A549 (cell line): ENCODE measurements at regions not wholly inside any gene's neighbourhood (a gene's known extent, or its start where the extent isn't known, plus 50 kb on each side); places are given as distances from the start of the nearest gene placed in this dataset.
A peak's percentile ranks its signal among the peaks of the same experiment; 100 is the strongest.

Experiments
- ATAC-seq, 2 experiments: fragments of 200-7000 bp in 1 of 2; fragments of >200 bp in 1 of 2; cut with Nextera tagmentation in 1 of 2; cut with Tn5 transposase in 1 of 2; 3 replicates each; pipeline versions ENCODE4 v1.8.0 to v1.9.1; 2018 to 2020; ENCODE audit warnings: mild to moderate bottlenecking in 1 of 2, moderate library complexity in 1 of 2
- CTCF ChIA-PET: fragments of 300-600 bp; sonication (Branson Sonifier 250); formaldehyde crosslinking; extraction: SDS; loops from one replicate; lab custom pipeline; 2021; ENCODE audit warnings: antibody characterized with exemption, inconsistent platforms; lab: Yijun Ruan, JAX
- POLR2A ChIA-PET: fragments of 350-600 bp; formaldehyde crosslinking; extraction: SDS; loops from one replicate; lab custom pipeline; 2021; ENCODE audit warnings: antibody characterized with exemption, inconsistent platforms; lab: Yijun Ruan, JAX
- DNase-seq, 2 experiments: peaks; one replicate each; pipeline versions ENCODE4 v3.0.0 to v3.0.0-alpha.2; 2011 to 2016; ENCODE audit warnings: low read depth in 1 of 2, low spot score in 1 of 2
- FAIRE-seq: peaks from 2 replicates; lab custom pipeline; 2011; peaks lifted over from hg19 to GRCh38; lab: Jason Lieb, UNC
- H3K27ac ChIP-seq, 2 experiments: fragments of >200 bp; sonication (Bioruptor Twin); formaldehyde crosslinking; 3 replicates each; pipeline ENCODE4 v1.5.1; 2016 to 2017
- H3K4me1 ChIP-seq: fragments of >200 bp; sonication (Bioruptor Twin); formaldehyde crosslinking; 3 replicates; pipeline ENCODE4 v1.6.1; 2016
- H3K4me2 ChIP-seq: fragments of >200 bp; sonication (Bioruptor Twin); formaldehyde crosslinking; 3 replicates; pipeline ENCODE4 v1.6.1; 2016
- H3K4me3 ChIP-seq: fragments of >200 bp; sonication (Bioruptor Twin); formaldehyde crosslinking; 3 replicates; pipeline ENCODE4 v1.5.1; 2016
- H3K9me3 ChIP-seq: fragments of >200 bp; sonication (Bioruptor Twin); formaldehyde crosslinking; 3 replicates; pipeline ENCODE4 v1.6.1; 2016
- CBX8 ChIP-seq: fragments of 200-600 bp; sonication (generic); IDR thresholded peaks from 2 replicates; pipeline ENCODE4 v1.6.1; 2016
- CEBPB ChIP-seq, 2 experiments: fragments of >200 bp in 1 of 2; sonication (Bioruptor Twin) in 1 of 2; formaldehyde crosslinking in 1 of 2; IDR thresholded peaks; 2 replicates each; pipeline ENCODE4 v1.6.1; 2012 to 2016
- CHD2 ChIP-seq: fragments of 150-350 bp; IDR thresholded peaks from 2 replicates; pipeline ENCODE4 v1.6.1; 2014; ENCODE audit warnings: low read length; ENCODE audit not compliant: partially characterized antibody
- CTCF ChIP-seq: fragments of >200 bp; sonication (Bioruptor Twin); formaldehyde crosslinking; IDR thresholded peaks from 3 replicates; pipeline ENCODE4 v1.5.1; 2016
- EHMT2 ChIP-seq: fragments of 200-600 bp; sonication (generic); IDR thresholded peaks from 2 replicates; pipeline ENCODE4 v1.6.1; 2016; ENCODE audit warnings: antibody characterized with exemption, low read depth, mild to moderate bottlenecking, moderate library complexity
- EP300 ChIP-seq, 2 experiments: fragments of >200 bp; sonication (Bioruptor Twin); formaldehyde crosslinking; IDR thresholded peaks; 2 replicates in 1 of 2; 3 replicates in 1 of 2; pipeline ENCODE4 v1.6.1; 2016 to 2017
- ESRRA ChIP-seq: fragments of 150-350 bp; IDR thresholded peaks from 2 replicates; pipeline ENCODE4 v1.6.1; 2014; ENCODE audit warnings: mild to moderate bottlenecking, low read length, borderline replicate concordance
- FOSB ChIP-seq: fragments of 250-450 bp; sonication (Bioruptor Pico); IDR thresholded peaks from 2 replicates; pipeline ENCODE4 v1.5.0; 2020; ENCODE audit warnings: mild to moderate bottlenecking, moderate library complexity
- HEYL ChIP-seq: fragments of 250-450 bp; sonication (Bioruptor Pico); IDR thresholded peaks from 2 replicates; pipeline ENCODE4 v1.8.0; 2021; ENCODE audit warnings: mild to moderate bottlenecking, moderate library complexity
- HOXB13 ChIP-seq: fragments of 250-450 bp; sonication (Bioruptor Pico); IDR thresholded peaks from 2 replicates; pipeline ENCODE4 v1.5.0; 2020; ENCODE audit warnings: low read depth, mild to moderate bottlenecking, moderate library complexity
- HOXB5 ChIP-seq: fragments of 250-450 bp; sonication (Bioruptor Pico); IDR thresholded peaks from 2 replicates; pipeline ENCODE4 v1.5.0; 2020; ENCODE audit warnings: mild to moderate bottlenecking, moderate library complexity
- JUNB ChIP-seq: fragments of >200 bp; sonication (Bioruptor Twin); formaldehyde crosslinking; IDR thresholded peaks from 2 replicates; pipeline ENCODE4 v1.6.1; 2016
- KDM5A ChIP-seq: fragments of 200-600 bp; sonication (generic); IDR thresholded peaks from 2 replicates; pipeline ENCODE4 v1.6.1; 2016; ENCODE audit warnings: antibody characterized with exemption, mild to moderate bottlenecking
- MAFK ChIP-seq: fragments of 450-650 bp; IDR thresholded peaks from 2 replicates; pipeline ENCODE4 v1.6.1; 2014; ENCODE audit not compliant: partially characterized antibody
- MAZ ChIP-seq: fragments of 150-350 bp; IDR thresholded peaks from 2 replicates; pipeline ENCODE4 v1.6.1; 2014; ENCODE audit warnings: antibody characterized with exemption, low read depth, low read length, borderline replicate concordance
- MYC ChIP-seq: IDR thresholded peaks from 2 replicates; pipeline ENCODE4 v1.6.1; 2012; ENCODE audit warnings: mild to moderate bottlenecking, inconsistent platforms, low read length, improper control_type of control experiment, borderline replicate concordance
- NFE2L2 ChIP-seq: fragments of 150-350 bp; conservative IDR thresholded peaks from 2 replicates; pipeline ENCODE4 v1.6.1; 2014; ENCODE audit warnings: low read length
- NR3C1 ChIP-seq: fragments of >200 bp; sonication (Bioruptor Twin); formaldehyde crosslinking; IDR thresholded peaks from 3 replicates; pipeline ENCODE4 v1.6.1; 2017
- PHF8 ChIP-seq: fragments of 200-600 bp; sonication (generic); IDR thresholded peaks from 2 replicates; pipeline ENCODE4 v1.6.1; 2016; ENCODE audit warnings: low read depth, mild to moderate bottlenecking, antibody characterized with exemption, moderate library complexity, borderline replicate concordance
- RARB ChIP-seq: fragments of 250-450 bp; sonication (Bioruptor Pico); IDR thresholded peaks from 2 replicates; pipeline ENCODE4 v1.8.0; 2021; ENCODE audit warnings: mild to moderate bottlenecking, moderate library complexity
- REST ChIP-seq: fragments of 200-600 bp; sonication (generic); IDR thresholded peaks from 2 replicates; pipeline ENCODE4 v1.6.1; 2016; ENCODE audit warnings: antibody characterized with exemption, mild to moderate bottlenecking, moderate library complexity
- SMC3 ChIP-seq: fragments of >200 bp; sonication (Bioruptor Twin); formaldehyde crosslinking; IDR thresholded peaks from 3 replicates; pipeline ENCODE4 v1.6.1; 2018; ENCODE audit warnings: inconsistent platforms
- TFCP2L1 ChIP-seq: fragments of 250-450 bp; sonication (Bioruptor Pico); IDR thresholded peaks from 2 replicates; pipeline ENCODE4 v1.5.0; 2021; ENCODE audit warnings: mild to moderate bottlenecking
- WGBS: methylation state at CpG from one replicate; pipeline ENCODE4 v1.1.6; 2017; ENCODE audit errors: missing lambda C conversion rate; 5-methylcytosine and 5-hydroxymethylcytosine counted together

- TF ChIP-seq CTCF (no peak), EP300 (IDR thresholded peaks at IDR 0.05) (no peak)
- TF ChIP-seq, all 56 proteins: peak for 0
Observed at GRCh38 chr1:67942274-67942673, 108.2 kb downstream of the DIRAS3 start (continued).

GRCh38 chr1:67941746-67942145 lies 108.5 kb upstream of the GNG12 start:
- ChIA-PET CTCF (interaction anchor here (0.7 to 2.2 kb wide), 2 partner anchors 10 to 88 kb away, joined by 3 to 5 read pairs; no protein-coding TSS in a partner anchor), POLR2A (no interaction called here)

GRCh38 chr1:67941155-67941554 lies 107.9 kb upstream of the GNG12 start:
- no peak for ATAC-seq
- no peak for FAIRE-seq
- Histone ChIP-seq H3K27ac (peak overlapping the region in 1 of 2 experiments; percentile 58; a peak in 2 of 6 replicates), H3K4me3 (no peak overlapping the region), H3K4me1 (peaks cover 14% of the 10 kb centered on the region), H3K9me3 (no peaks in the 10 kb centered on the region), H3K4me2 (no peak overlapping the region)
- ChIA-PET POLR2A (no interaction called here), CTCF (interaction anchor here (0.7 to 2.2 kb wide), 3 partner anchors 10 to 167 kb away, joined by 3 to 5 read pairs (median 3); no protein-coding TSS in a partner anchor)
- no peak for DNase-seq
- 89% methylated on average over 4 of the region's 4 CpGs for WGBS
- TF ChIP-seq HOXB5: no peak
- TF ChIP-seq MYC: no peak
- TF ChIP-seq REST: no peak
- TF ChIP-seq PHF8: no peak
- no peak for TF ChIP-seq EHMT2
- TF ChIP-seq FOSB (CRISPR knock-in tag): no peak

More at GRCh38 chr1:67941746-67942145, 108.5 kb upstream of the GNG12 start:
- H3K4me2 ChIP-seq: no peak overlapping the region; the same call in 2 of the 3 replicates
- peak overlapping the region in 1 of 2 experiments; percentile 51; a peak in 3 of 6 replicates for H3K27ac ChIP-seq
- no peak overlapping the region for H3K4me3 ChIP-seq
- no peaks in the 10 kb centered on the region for H3K9me3 ChIP-seq
- H3K4me1 ChIP-seq: peaks cover 14% of the 10 kb centered on the region
- no peak for FAIRE-seq
- no peak for TF ChIP-seq CEBPB (IDR thresholded peaks at IDR 0.05)
- no peak for TF ChIP-seq CBX8
- no peak for TF ChIP-seq NFE2L2
- no peak for DNase-seq
- 81% methylated on average over 3 of the region's 3 CpGs for WGBS
- ATAC-seq: no peak

GRCh38 chr1:67939942-67940341 lies 106.7 kb upstream of the GNG12 start:
- Histone ChIP-seq H3K9me3 (no peaks in the 10 kb centered on the region), H3K4me3 (no peak overlapping the region), H3K27ac (peak overlapping the region in 1 of 2 experiments; percentile 56; a peak in 1 of 6 replicates)
- POLR2A ChIA-PET: no interaction called here
- no peak for TF ChIP-seq TFCP2L1 (CRISPR knock-in tag)
- TF ChIP-seq KDM5A: no peak
- no peak for TF ChIP-seq MYC
- no peak for TF ChIP-seq RARB (CRISPR knock-in tag)
- no peak for TF ChIP-seq HOXB13
- no peak for TF ChIP-seq FOSB (CRISPR knock-in tag)
- no peak for TF ChIP-seq HEYL (CRISPR knock-in tag)
- TF ChIP-seq MAFK: no peak
- no peak for TF ChIP-seq CBX8
- no peak for TF ChIP-seq NR3C1
- TF ChIP-seq JUNB: no peak
- no peak for TF ChIP-seq SMC3
- TF ChIP-seq ESRRA: no peak
- no peak for TF ChIP-seq MAZ
- TF ChIP-seq CTCF: no peak
- TF ChIP-seq EP300 (IDR thresholded peaks at IDR 0.05): no peak
- no peak for TF ChIP-seq CHD2
- TF ChIP-seq, all 56 proteins: peak for 0
- FAIRE-seq: no peak
- CTCF ChIA-PET: interaction anchor here (2.2 kb wide), 1 partner anchor 86 kb away, joined by 5 read pairs; no protein-coding TSS in a partner anchor
- 63% methylated on average over 2 of the region's 2 CpGs for WGBS
- DNase-seq: no peak
- peaks cover 14% of the 10 kb centered on the region for H3K4me1 ChIP-seq
- ATAC-seq: no peak
- no peak overlapping the region for H3K4me2 ChIP-seq
